B cell (primary cell): ENCODE measurements at regions not wholly inside any gene's neighbourhood (a gene's known extent, or its start where the extent isn't known, plus 50 kb on each side); places are given as distances from the start of the nearest gene placed in this dataset.

ENCODE experiments used
- ATAC-seq: fragments of 200-7000 bp; cut with Tn5 transposase; one replicate; pipeline ENCODE4 v1.10.0; 2021; ENCODE audit warnings: low read depth, mild to moderate bottlenecking, moderate number of reproducible peaks, moderate library complexity
- CTCF ChIA-PET: fragments of 350-600 bp; sonication (Branson Sonifier 250); formaldehyde crosslinking; loops from one replicate; lab custom pipeline; 2021; ENCODE audit warnings: antibody characterized with exemption, inconsistent platforms; lab: Charles Lee
- POLR2A ChIA-PET: fragments of 350-600 bp; sonication (Branson Sonifier 250); formaldehyde crosslinking; loops from one replicate; lab custom pipeline; 2021; ENCODE audit warnings: antibody characterized with exemption; lab: Charles Lee
- DNase-seq: peaks from one replicate; pipeline ENCODE4 v3.0.0; 2013
- H2AFZ ChIP-seq: 2 replicates; pipeline ENCODE4 v1.6.1; 2012; ENCODE audit warnings: mild to moderate bottlenecking, low read depth, low read length; ENCODE audit not compliant: insufficient read depth, poor library complexity, severe bottlenecking
- H3K27ac ChIP-seq, 2 donors: 1 replicate in 1 of 2; 2 replicates in 1 of 2; pipeline ENCODE4 v1.5.1; 2012 to 2013; ENCODE audit warnings: low read length in 2 of 2, mild to moderate bottlenecking in 2 of 2, moderate library complexity in 1 of 2
- H3K27me3 ChIP-seq, 4 experiments: fragments of 200-600 bp in 1 of 4; sonication (generic) in 1 of 4; replicated peaks in 1 of 4; 1 replicate in 2 of 4; 2 replicates in 2 of 4; pipeline versions ENCODE4 v1.6.1 to v1.7.0; 2013 to 2016; ENCODE audit warnings: low read length in 3 of 4, mild to moderate bottlenecking in 2 of 4, mixed read lengths in 1 of 4, moderate library complexity in 1 of 4; ENCODE audit not compliant: insufficient read depth in 4 of 4, control insufficient read depth in 3 of 4; ENCODE audit errors: control extremely low read depth in 1 of 4
- H3K36me3 ChIP-seq, 2 experiments: replicated peaks in 1 of 2; 1 replicate in 1 of 2; 2 replicates in 1 of 2; pipeline versions ENCODE4 v1.6.1 to v1.7.1; 2013; ENCODE audit warnings: low read length in 1 of 2; ENCODE audit not compliant: insufficient read depth in 2 of 2, control insufficient read depth in 1 of 2; ENCODE audit errors: control extremely low read depth in 1 of 2, extremely low read depth in 1 of 2
- H3K4me1 ChIP-seq, 2 donors: fragments of 200-600 bp in 1 of 2; sonication (generic) in 1 of 2; 1 replicate in 1 of 2; 2 replicates in 1 of 2; pipeline versions ENCODE4 v1.5.1 to v1.6.1; 2013 to 2017; ENCODE audit warnings: low read length in 2 of 2; ENCODE audit not compliant: control insufficient read depth in 2 of 2, insufficient read depth in 2 of 2
- H3K4me2 ChIP-seq: replicated peaks from 2 replicates; pipeline ENCODE3; 2012; ENCODE audit warnings: mild to moderate bottlenecking, low read depth, low read length; ENCODE audit not compliant: poor library complexity, severe bottlenecking
- H3K4me3 ChIP-seq, 5 experiments: fragments of 200-600 bp in 1 of 5; sonication (generic) in 1 of 5; 1 replicate in 3 of 5; 2 replicates in 2 of 5; pipeline versions ENCODE4 v1.5.1 to v1.7.0; 2011 to 2016; ENCODE audit warnings: low read length in 4 of 5, mild to moderate bottlenecking in 4 of 5, low read depth in 2 of 5, control low read depth in 1 of 5, moderate library complexity in 1 of 5; ENCODE audit not compliant: insufficient read depth in 1 of 5; ENCODE audit errors: control extremely low read depth in 1 of 5, extremely low read depth in 1 of 5
- H3K79me2 ChIP-seq: fragments of 200-600 bp; sonication (generic); one replicate; pipeline ENCODE4 v1.6.0; 2016; ENCODE audit warnings: low read length; ENCODE audit not compliant: control insufficient read depth, insufficient read depth
- H3K9ac ChIP-seq: fragments of 200-600 bp; sonication (generic); 2 replicates; pipeline ENCODE4 v1.6.1; 2017; ENCODE audit warnings: mild to moderate bottlenecking, low read length, moderate library complexity
- H3K9me3 ChIP-seq, 3 donors: one replicate each; pipeline versions ENCODE4 v1.6.1 to v1.7.1; 2013; ENCODE audit warnings: low read length in 2 of 3; ENCODE audit not compliant: control insufficient read depth in 2 of 3, insufficient read depth in 1 of 3; ENCODE audit errors: control extremely low read depth in 1 of 3
- H4K20me1 ChIP-seq: 2 replicates; pipeline ENCODE4 v1.6.0; 2012; ENCODE audit warnings: mild to moderate bottlenecking, low read length; ENCODE audit not compliant: insufficient read depth, control insufficient read depth, poor library complexity, severe bottlenecking
- H3K27ac Mint-ChIP-seq: one replicate; pipeline ENCODE4 v1.8.0; 2021; ENCODE audit warnings: mixed read lengths
- H3K27me3 Mint-ChIP-seq: one replicate; pipeline ENCODE4 v1.8.0; 2021; ENCODE audit warnings: mixed read lengths
- H3K4me1 Mint-ChIP-seq: one replicate; pipeline ENCODE4 v1.8.0; 2021; ENCODE audit warnings: mixed read lengths
- H3K4me3 Mint-ChIP-seq: one replicate; pipeline ENCODE4 v1.8.0; 2021; ENCODE audit warnings: mixed read lengths
- H3K9me3 Mint-ChIP-seq: one replicate; pipeline ENCODE4 v1.8.0; 2022; ENCODE audit warnings: mixed read lengths; ENCODE audit not compliant: insufficient read depth
- EZH2 ChIP-seq: IDR thresholded peaks from 2 replicates; pipeline ENCODE4 v1.6.1; 2012; ENCODE audit warnings: borderline replicate concordance, low read depth, mild to moderate bottlenecking, moderate library complexity, low read length; ENCODE audit not compliant: insufficient read depth, poor library complexity, severe bottlenecking
- WGBS: methylation state at CpG from one replicate; pipeline ENCODE4 v1.1.5; 2013; ENCODE audit warnings: missing lambda C conversion rate; ENCODE audit not compliant: insufficient coverage; 5-methylcytosine and 5-hydroxymethylcytosine counted together
- intact Hi-C: fragments of 100-400 bp; cut with micrococcal nuclease; formaldehyde crosslinking; loops from one replicate; pipeline ENCODE4 v1.10.0; 2022
- TF ChIP-seq, protein P1 (sequence below): fragments of 200-600 bp; IDR thresholded peaks from one replicate; pipeline ENCODE4 v1.8.0; 2022; ENCODE audit warnings: antibody characterized with exemption, mild to moderate bottlenecking

DNA sequence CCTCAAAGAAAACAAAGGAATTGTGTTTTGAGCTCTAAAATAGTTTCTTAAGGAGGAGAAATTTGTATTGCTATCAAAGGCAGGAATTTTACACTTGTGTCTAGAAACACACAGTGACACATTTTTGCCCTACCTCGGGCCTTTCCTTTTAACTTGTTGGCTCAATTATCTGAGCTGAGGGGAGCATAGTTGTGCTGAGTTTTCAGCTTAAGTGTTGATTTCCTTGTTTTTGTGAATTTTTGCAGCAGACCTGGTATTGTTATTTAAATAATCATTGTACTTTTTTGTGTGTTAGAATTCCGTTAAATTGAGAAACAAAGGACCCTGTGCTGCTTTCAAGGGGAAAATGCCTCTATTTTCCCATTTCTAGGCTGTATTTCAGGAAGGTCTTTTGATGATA lies 249.7 kb downstream of the CD83 start:
- Histone ChIP-seq H3K4me1 (peaks cover 25 to 38% of the 10 kb centered on the region in 2 donors), H3K27me3 (no peaks in the 10 kb centered on the region), H3K27ac (no peak overlapping the region), H3K4me2 (no peak overlapping the region), H3K9ac (no peak overlapping the region), H3K36me3 (no peaks in the 10 kb centered on the region), H3K79me2 (no peaks in the 10 kb centered on the region), H3K4me3 (no peak overlapping the region), H3K9me3 (no peaks in the 10 kb centered on the region), H2AFZ (no peak overlapping the region), H4K20me1 (no peaks in the 10 kb centered on the region)
- peaks cover 38% of the 10 kb centered on the region for H3K4me1 Mint-ChIP-seq
- TF ChIP-seq, protein P1, sequence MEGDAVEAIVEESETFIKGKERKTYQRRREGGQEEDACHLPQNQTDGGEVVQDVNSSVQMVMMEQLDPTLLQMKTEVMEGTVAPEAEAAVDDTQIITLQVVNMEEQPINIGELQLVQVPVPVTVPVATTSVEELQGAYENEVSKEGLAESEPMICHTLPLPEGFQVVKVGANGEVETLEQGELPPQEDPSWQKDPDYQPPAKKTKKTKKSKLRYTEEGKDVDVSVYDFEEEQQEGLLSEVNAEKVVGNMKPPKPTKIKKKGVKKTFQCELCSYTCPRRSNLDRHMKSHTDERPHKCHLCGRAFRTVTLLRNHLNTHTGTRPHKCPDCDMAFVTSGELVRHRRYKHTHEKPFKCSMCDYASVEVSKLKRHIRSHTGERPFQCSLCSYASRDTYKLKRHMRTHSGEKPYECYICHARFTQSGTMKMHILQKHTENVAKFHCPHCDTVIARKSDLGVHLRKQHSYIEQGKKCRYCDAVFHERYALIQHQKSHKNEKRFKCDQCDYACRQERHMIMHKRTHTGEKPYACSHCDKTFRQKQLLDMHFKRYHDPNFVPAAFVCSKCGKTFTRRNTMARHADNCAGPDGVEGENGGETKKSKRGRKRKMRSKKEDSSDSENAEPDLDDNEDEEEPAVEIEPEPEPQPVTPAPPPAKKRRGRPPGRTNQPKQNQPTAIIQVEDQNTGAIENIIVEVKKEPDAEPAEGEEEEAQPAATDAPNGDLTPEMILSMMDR, result no peak
- TF ChIP-seq EZH2, result no peak
- ChIA-PET CTCF (interaction anchor here (0.6 kb wide), 1 partner anchor 662 kb away, joined by 4 read pairs; no protein-coding TSS in a partner anchor), POLR2A (no interaction called here)
- DNase-seq (no peak), ATAC-seq (no peak)
- no peak overlapping the region for H3K27ac Mint-ChIP-seq
- no peak overlapping the region for H3K4me3 Mint-ChIP-seq
- H3K27me3 Mint-ChIP-seq, result no peaks in the 10 kb centered on the region
- WGBS, result no CpG with 5 or more reads among the region's 2 CpGs
- H3K9me3 Mint-ChIP-seq, result no peaks in the 10 kb centered on the region
- intact Hi-C loops, result no loop called here

DNA sequence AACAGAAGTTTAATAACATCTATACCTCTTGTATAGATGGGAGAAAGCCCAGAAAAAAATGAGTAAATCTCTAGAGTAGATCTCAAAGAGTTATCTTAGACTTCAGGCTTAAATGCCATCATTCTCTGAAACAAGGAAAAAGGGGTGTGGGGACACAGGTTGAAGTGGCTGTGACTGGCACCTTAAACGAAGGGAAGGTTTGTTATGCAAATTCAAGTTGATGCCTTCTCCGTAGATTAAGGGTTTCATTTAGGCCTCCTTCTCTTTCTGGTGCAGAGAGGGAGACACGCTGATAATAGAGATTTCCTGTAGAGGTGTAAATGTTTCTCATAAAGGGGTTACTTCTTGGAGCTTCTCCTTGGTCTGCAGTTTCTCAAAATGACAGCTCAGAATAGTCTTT lies 252.1 kb downstream of the CD83 start:
- Histone ChIP-seq H3K4me1 (peaks cover 40 to 55% of the 10 kb centered on the region in 2 donors), H3K4me2 (peak overlapping the region; percentile 9), H3K27me3 (no peaks in the 10 kb centered on the region), H3K79me2 (no peaks in the 10 kb centered on the region), H2AFZ (peak overlapping the region; percentile 14), H3K9me3 (no peaks in the 10 kb centered on the region), H4K20me1 (no peaks in the 10 kb centered on the region), H3K36me3 (no peaks in the 10 kb centered on the region), H3K9ac (no peak overlapping the region), H3K27ac (peak overlapping the region in 1 of 2 donors; percentile 10), H3K4me3 (no peak overlapping the region)
- DNase-seq, result no peak
- no CpG with 5 or more reads among the region's 3 CpGs for WGBS
- no peak for ATAC-seq
- H3K27ac Mint-ChIP-seq, result peak overlapping the region; percentile 27
- POLR2A ChIA-PET, result no interaction called here
- H3K4me3 Mint-ChIP-seq, result no peak overlapping the region
- H3K4me1 Mint-ChIP-seq, result peaks cover 52% of the 10 kb centered on the region
- intact Hi-C loops, result no loop called here
- no peaks in the 10 kb centered on the region for H3K27me3 Mint-ChIP-seq
- H3K9me3 Mint-ChIP-seq, result peaks cover 2% of the 10 kb centered on the region
- CTCF ChIA-PET, result interaction anchor here (1.5 to 1.9 kb wide), 3 partner anchors 21 to 152 kb away, joined by 3 to 5 read pairs (median 3); no protein-coding TSS in a partner anchor
- TF ChIP-seq, protein P1, result no peak
- TF ChIP-seq EZH2, result no peak
